WI38 (cell line): ENCODE measurements at regions not wholly inside any gene's neighbourhood (a gene's known extent, or its start where the extent isn't known, plus 50 kb on each side); places are given as distances from the start of the nearest gene placed in this dataset.
"Not testable (repeated sequence)": the region's sequence is repeated elsewhere in the genome, so short reads cannot be mapped to it uniquely, and the experiment has no call there.

Experiments used
- H3K4me3 ChIP-seq: 2 replicates; pipeline ENCODE4 v1.5.1; 2011; ENCODE audit warnings: low read depth, mild to moderate bottlenecking, control low read depth, low read length
- CTCF ChIP-seq: IDR thresholded peaks from 2 replicates; pipeline ENCODE4 v1.5.1; 2012; ENCODE audit warnings: low read depth, mild to moderate bottlenecking, control low read depth, low read length

GRCh38 chr12:131511391-131511802 is 199.5 kb upstream of the SFSWAP start:
- no peak overlapping the region for H3K4me3 ChIP-seq

GRCh38 chr12:131511803-131512561 is 198.9 kb upstream of the SFSWAP start:
- no peak for TF ChIP-seq CTCF
- H3K4me3 ChIP-seq = no peak overlapping the region

More at GRCh38 chr12:131511391-131511802, 199.5 kb upstream of the SFSWAP start:
- TF ChIP-seq CTCF = no peak

GRCh38 chr12:131513606-131514005 is 197.3 kb upstream of the SFSWAP start:
- no peak overlapping the region for H3K4me3 ChIP-seq

GRCh38 chr12:131520553-131520952 is 190.3 kb upstream of the SFSWAP start:
- H3K4me3 ChIP-seq = not testable (repeated sequence)

More at GRCh38 chr12:131513606-131514005, 197.3 kb upstream of the SFSWAP start:
- TF ChIP-seq CTCF = no peak

GRCh38 chr12:131521326-131521725 is 189.6 kb upstream of the SFSWAP start:
- TF ChIP-seq CTCF = no peak
- H3K4me3 ChIP-seq = no peak overlapping the region

GRCh38 chr12:131525795-131526508 is 184.9 kb upstream of the SFSWAP start:
- H3K4me3 ChIP-seq = no peak overlapping the region
- no peak for TF ChIP-seq CTCF

GRCh38 chr12:131527092-131527491 is 183.8 kb upstream of the SFSWAP start:
- no peak for TF ChIP-seq CTCF

More at GRCh38 chr12:131527092-131527491, 183.8 kb upstream of the SFSWAP start:
- no peak overlapping the region for H3K4me3 ChIP-seq
